Central memory CD8-positive, alpha-beta T cell (primary cell): ENCODE measurements at regions not wholly inside any gene's neighbourhood (a gene's known extent, or its start where the extent isn't known, plus 50 kb on each side); places are given as distances from the start of the nearest gene placed in this dataset.

Experiments
- ATAC-seq: fragments of 150-1000 bp; cut with Tn5 transposase; replicated peaks from 2 replicates; pipeline ENCODE4 v1.10.0; 2022; ENCODE audit warnings: mild to moderate bottlenecking, moderate FRiP score, moderate number of reproducible peaks; ENCODE audit not compliant: poor library complexity, severe bottlenecking; ENCODE audit errors: extremely low read depth
- DNase-seq, 2 donors: peaks; one replicate each; pipeline ENCODE4 v3.0.0; 2021; ENCODE audit warnings: low spot score in 2 of 2
- H3K27ac Mint-ChIP-seq: one replicate; pipeline ENCODE4 v1.8.0; 2022; ENCODE audit warnings: low read depth, mild to moderate bottlenecking, moderate library complexity, mixed read lengths
- H3K27me3 Mint-ChIP-seq: one replicate; pipeline ENCODE4 v1.8.0; 2022; ENCODE audit warnings: mixed read lengths
- H3K36me3 Mint-ChIP-seq: one replicate; pipeline ENCODE4 v1.8.0; 2022; ENCODE audit warnings: mild to moderate bottlenecking, moderate library complexity, mixed read lengths; ENCODE audit not compliant: insufficient read depth
- H3K4me1 Mint-ChIP-seq: one replicate; pipeline ENCODE4 v1.8.0; 2022; ENCODE audit warnings: mixed read lengths
- H3K4me3 Mint-ChIP-seq: one replicate; pipeline ENCODE4 v1.8.0; 2022; ENCODE audit warnings: mild to moderate bottlenecking, moderate library complexity, mixed read lengths
- H3K9me3 Mint-ChIP-seq: one replicate; pipeline ENCODE4 v1.8.0; 2022; ENCODE audit warnings: mixed read lengths

DNA sequence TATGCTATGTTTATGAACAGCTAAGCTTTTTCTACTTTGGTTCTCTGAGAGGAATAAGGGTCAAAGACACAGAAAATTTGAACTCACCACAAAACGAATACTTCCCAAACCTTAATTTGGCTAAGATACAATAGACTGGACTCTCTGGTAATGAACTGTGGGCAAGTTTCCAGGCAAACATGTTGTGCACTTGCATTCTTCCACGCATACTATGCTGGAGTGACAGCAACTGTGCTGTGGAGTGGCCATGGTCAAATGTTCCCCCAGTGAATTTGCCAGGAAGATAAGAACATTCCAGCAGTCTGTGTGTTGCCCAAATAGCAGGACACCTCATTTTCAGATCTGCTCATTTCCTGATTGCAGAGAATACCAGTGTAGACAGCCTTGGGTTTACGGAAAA, 275.3 kb upstream of the IL12B start:
- peaks cover 12% of the 10 kb centered on the region for H3K9me3 Mint-ChIP-seq

GRCh38 chr5:159609359-159609758, 279.1 kb upstream of the IL12B start:
- Mint-ChIP-seq H3K27me3 (peaks cover 9% of the 10 kb centered on the region), H3K9me3 (no peaks in the 10 kb centered on the region), H3K4me1 (no peaks in the 10 kb centered on the region), H3K27ac (no peak overlapping the region), H3K36me3 (peaks cover 2% of the 10 kb centered on the region), H3K4me3 (no peak overlapping the region)
- ATAC-seq (no peak), DNase-seq (no peak)

More for the DNA sequence above, 275.3 kb upstream of the IL12B start:
- no peaks in the 10 kb centered on the region for H3K36me3 Mint-ChIP-seq
- H3K4me3 Mint-ChIP-seq, result no peak overlapping the region
- ATAC-seq (no peak), DNase-seq (no peak)
- H3K27me3 Mint-ChIP-seq, result no peaks in the 10 kb centered on the region
- no peak overlapping the region for H3K27ac Mint-ChIP-seq
- no peaks in the 10 kb centered on the region for H3K4me1 Mint-ChIP-seq

- Mint-ChIP-seq H3K9me3 (no peaks in the 10 kb centered on the region), H3K27ac (no peak overlapping the region), H3K4me1 (no peaks in the 10 kb centered on the region), H3K27me3 (peaks cover 9% of the 10 kb centered on the region), H3K36me3 (peaks cover 2% of the 10 kb centered on the region), H3K4me3 (no peak overlapping the region)
- DNase-seq (no peak), ATAC-seq (no peak)
Observed at GRCh38 chr5:159610966-159611579, 280.8 kb upstream of the IL12B start.

- DNase-seq, result no peak
- peaks cover 38% of the 10 kb centered on the region for H3K27me3 Mint-ChIP-seq
- no peaks in the 10 kb centered on the region for H3K4me1 Mint-ChIP-seq
- H3K27ac Mint-ChIP-seq, result no peak overlapping the region
- ATAC-seq, result no peak
- peaks cover 2% of the 10 kb centered on the region for H3K36me3 Mint-ChIP-seq
- H3K4me3 Mint-ChIP-seq, result no peak overlapping the region
- H3K9me3 Mint-ChIP-seq, result peaks cover 4% of the 10 kb centered on the region
Observed at GRCh38 chr5:159616952-159617351, 286.7 kb upstream of the IL12B start.

GRCh38 chr5:159619826-159620225, 289.5 kb upstream of the IL12B start:
- H3K9me3 Mint-ChIP-seq, result peaks cover 12% of the 10 kb centered on the region
- H3K36me3 Mint-ChIP-seq, result no peaks in the 10 kb centered on the region
- H3K27me3 Mint-ChIP-seq, result peaks cover 54% of the 10 kb centered on the region
- no peaks in the 10 kb centered on the region for H3K4me1 Mint-ChIP-seq
- H3K4me3 Mint-ChIP-seq, result no peak overlapping the region
- H3K27ac Mint-ChIP-seq, result no peak overlapping the region
- DNase-seq (no peak), ATAC-seq (no peak)

- Mint-ChIP-seq H3K27me3 (peaks cover 62% of the 10 kb centered on the region), H3K4me3 (no peak overlapping the region), H3K36me3 (no peaks in the 10 kb centered on the region), H3K4me1 (no peaks in the 10 kb centered on the region), H3K9me3 (peaks cover 12% of the 10 kb centered on the region), H3K27ac (no peak overlapping the region)
- DNase-seq, result no peak
- ATAC-seq, result no peak
Observed at GRCh38 chr5:159620853-159621540, 290.7 kb upstream of the IL12B start.

DNA sequence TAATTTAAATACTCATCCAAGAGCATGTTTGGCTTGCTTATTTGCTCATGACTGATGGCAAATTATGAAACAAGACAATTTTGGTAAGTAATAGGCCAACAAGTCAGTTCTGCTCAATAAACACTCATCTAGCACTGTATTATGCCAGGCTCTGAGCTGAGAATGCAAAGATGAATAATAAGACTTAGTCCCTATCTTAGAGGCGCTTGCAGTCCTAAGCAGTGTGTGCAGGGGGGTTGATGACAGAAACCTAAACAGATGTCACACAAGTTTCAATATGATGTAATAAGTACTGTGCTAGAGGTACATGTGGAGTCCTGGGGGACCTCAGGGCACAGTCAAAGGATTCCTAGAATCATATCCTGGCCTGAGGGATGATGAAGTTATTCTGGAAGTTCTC, 287.6 kb upstream of the ADRA1B start:
- no peak for DNase-seq
- H3K36me3 Mint-ChIP-seq, result no peaks in the 10 kb centered on the region
- no peaks in the 10 kb centered on the region for H3K9me3 Mint-ChIP-seq
- no peaks in the 10 kb centered on the region for H3K4me1 Mint-ChIP-seq
- ATAC-seq, result no peak
- H3K27ac Mint-ChIP-seq, result no peak overlapping the region
- H3K27me3 Mint-ChIP-seq, result peaks cover 35% of the 10 kb centered on the region
- H3K4me3 Mint-ChIP-seq, result no peak overlapping the region

DNA sequence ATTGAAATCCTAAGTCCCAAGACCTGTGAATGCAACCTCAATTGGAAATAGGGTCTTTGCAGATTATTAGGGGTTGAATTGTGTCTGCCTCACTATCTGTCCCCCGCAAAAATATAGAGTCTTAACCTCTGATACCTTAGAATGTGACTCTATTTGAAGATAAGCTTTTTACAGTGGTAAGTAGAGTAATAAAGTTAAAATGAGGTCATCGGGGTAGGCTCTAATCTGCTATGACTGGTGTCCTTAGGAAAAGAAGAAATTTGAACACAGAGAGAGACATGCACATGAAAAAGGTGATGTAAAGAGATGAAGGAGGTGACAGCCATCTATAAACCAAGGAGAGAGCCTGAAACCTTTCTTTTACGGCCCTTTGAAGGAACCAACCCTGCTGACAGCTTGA, 287.1 kb upstream of the ADRA1B start:
- DNase-seq, result no peak
- H3K4me1 Mint-ChIP-seq, result no peaks in the 10 kb centered on the region
- H3K9me3 Mint-ChIP-seq, result no peaks in the 10 kb centered on the region
- H3K27ac Mint-ChIP-seq, result no peak overlapping the region
- no peak overlapping the region for H3K4me3 Mint-ChIP-seq
- peaks cover 38% of the 10 kb centered on the region for H3K27me3 Mint-ChIP-seq
- no peaks in the 10 kb centered on the region for H3K36me3 Mint-ChIP-seq
- no peak for ATAC-seq

DNA sequence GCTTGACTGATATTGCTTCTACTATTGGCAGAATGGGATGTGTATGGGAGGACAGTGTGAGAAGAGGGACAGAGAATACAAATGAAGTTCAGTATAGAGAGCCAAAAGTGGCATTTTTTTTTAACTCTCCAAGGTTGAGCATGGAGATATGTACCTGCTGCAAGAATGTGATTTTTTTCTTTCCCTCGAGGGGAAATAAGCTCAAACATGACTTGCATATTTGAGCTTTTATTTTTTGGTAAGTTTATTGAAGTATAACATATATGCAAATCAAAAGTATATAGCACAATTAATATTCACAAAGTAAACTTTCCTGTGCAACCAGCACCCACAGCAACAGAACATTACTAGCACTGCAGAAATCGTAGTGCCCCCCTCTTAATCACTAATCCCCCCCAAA, 285.7 kb upstream of the ADRA1B start:
- Mint-ChIP-seq H3K36me3 (no peaks in the 10 kb centered on the region), H3K27ac (no peak overlapping the region), H3K4me1 (no peaks in the 10 kb centered on the region), H3K9me3 (no peaks in the 10 kb centered on the region), H3K27me3 (peaks cover 36% of the 10 kb centered on the region), H3K4me3 (no peak overlapping the region)
- ATAC-seq (no peak), DNase-seq (no peak)

GRCh38 chr5:159631001-159631400, 285.3 kb upstream of the ADRA1B start:
- H3K27me3 Mint-ChIP-seq, result peaks cover 37% of the 10 kb centered on the region
- no peaks in the 10 kb centered on the region for H3K9me3 Mint-ChIP-seq
- DNase-seq, result no peak
- no peaks in the 10 kb centered on the region for H3K36me3 Mint-ChIP-seq
- no peak overlapping the region for H3K4me3 Mint-ChIP-seq
- no peak overlapping the region for H3K27ac Mint-ChIP-seq
- no peaks in the 10 kb centered on the region for H3K4me1 Mint-ChIP-seq
- no peak for ATAC-seq

- DNase-seq (no peak), ATAC-seq (no peak)
- H3K4me1 Mint-ChIP-seq, result no peaks in the 10 kb centered on the region
- H3K27ac Mint-ChIP-seq, result no peak overlapping the region
- H3K36me3 Mint-ChIP-seq, result no peaks in the 10 kb centered on the region
- H3K4me3 Mint-ChIP-seq, result no peak overlapping the region
- peaks cover 52% of the 10 kb centered on the region for H3K27me3 Mint-ChIP-seq
- H3K9me3 Mint-ChIP-seq, result no peaks in the 10 kb centered on the region
Observed at GRCh38 chr5:159632866-159633265, 283.4 kb upstream of the ADRA1B start.

GRCh38 chr5:159638481-159638880, 277.8 kb upstream of the ADRA1B start:
- Mint-ChIP-seq H3K36me3 (no peaks in the 10 kb centered on the region), H3K9me3 (no peaks in the 10 kb centered on the region), H3K27ac (no peak overlapping the region), H3K27me3 (peaks cover 48% of the 10 kb centered on the region), H3K4me1 (no peaks in the 10 kb centered on the region), H3K4me3 (no peak overlapping the region)
- DNase-seq, result no peak
- ATAC-seq, result no peak

DNA sequence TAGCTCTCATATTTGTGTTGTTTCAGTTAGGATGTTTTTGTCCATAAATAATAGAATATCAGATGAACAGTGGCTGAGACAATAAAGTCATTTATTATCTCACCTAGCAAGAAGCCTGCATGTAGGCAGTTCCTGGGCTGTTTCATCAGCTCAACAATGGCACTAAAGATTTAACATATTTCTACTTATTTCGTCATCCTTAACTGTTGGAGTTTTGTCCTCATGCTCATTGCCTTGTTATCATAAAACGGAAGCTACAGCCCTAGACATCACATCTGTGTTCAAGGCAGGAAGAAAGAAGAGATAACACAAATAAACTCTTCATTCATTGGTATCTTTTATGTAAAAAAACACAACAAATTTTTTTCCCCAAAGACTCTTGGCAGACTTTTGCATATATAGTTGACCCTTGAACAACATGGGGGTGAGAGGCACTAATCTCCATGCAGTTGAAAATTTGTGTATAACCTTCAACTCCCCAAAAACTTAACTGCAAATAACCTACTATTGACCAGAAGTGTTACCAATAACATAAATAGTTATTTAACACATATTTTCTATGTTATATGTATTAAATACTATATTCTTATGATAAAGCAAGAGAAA, 277.2 kb upstream of the ADRA1B start:
- Mint-ChIP-seq H3K27me3 (peaks cover 43% of the 10 kb centered on the region), H3K4me1 (no peaks in the 10 kb centered on the region), H3K27ac (no peak overlapping the region), H3K4me3 (no peak overlapping the region), H3K36me3 (no peaks in the 10 kb centered on the region), H3K9me3 (no peaks in the 10 kb centered on the region)
- ATAC-seq (no peak), DNase-seq (no peak)
